Posterior vena cava (tissue), 2 donors: ENCODE measurements at regions not wholly inside any gene's neighbourhood (a gene's known extent, or its start where the extent isn't known, plus 50 kb on each side); places are given as distances from the start of the nearest gene placed in this dataset.
A peak's percentile ranks its signal among the peaks of the same experiment; 100 is the strongest.

ENCODE experiments used
- DNase-seq: peaks from one replicate; pipeline ENCODE4 v3.0.0-alpha.2; 2020; ENCODE audit warnings: low spot score
- intact Hi-C, 2 donors: fragments of 100-400 bp; cut with DNase I; formaldehyde crosslinking; loops; one replicate each; pipeline versions ENCODE4 v1.14.1 to v1.14.2; 2022 to 2023
- donor health status: DM: yes; HTN: yes; CAD: no.
- donor health status: DM: yes; HTN: yes; CAD: no.

- intact Hi-C loops, result no loop called here
Measured at GRCh38 chr5:167966979-167967378, 324.5 kb upstream of the WWC1 start.

DNA sequence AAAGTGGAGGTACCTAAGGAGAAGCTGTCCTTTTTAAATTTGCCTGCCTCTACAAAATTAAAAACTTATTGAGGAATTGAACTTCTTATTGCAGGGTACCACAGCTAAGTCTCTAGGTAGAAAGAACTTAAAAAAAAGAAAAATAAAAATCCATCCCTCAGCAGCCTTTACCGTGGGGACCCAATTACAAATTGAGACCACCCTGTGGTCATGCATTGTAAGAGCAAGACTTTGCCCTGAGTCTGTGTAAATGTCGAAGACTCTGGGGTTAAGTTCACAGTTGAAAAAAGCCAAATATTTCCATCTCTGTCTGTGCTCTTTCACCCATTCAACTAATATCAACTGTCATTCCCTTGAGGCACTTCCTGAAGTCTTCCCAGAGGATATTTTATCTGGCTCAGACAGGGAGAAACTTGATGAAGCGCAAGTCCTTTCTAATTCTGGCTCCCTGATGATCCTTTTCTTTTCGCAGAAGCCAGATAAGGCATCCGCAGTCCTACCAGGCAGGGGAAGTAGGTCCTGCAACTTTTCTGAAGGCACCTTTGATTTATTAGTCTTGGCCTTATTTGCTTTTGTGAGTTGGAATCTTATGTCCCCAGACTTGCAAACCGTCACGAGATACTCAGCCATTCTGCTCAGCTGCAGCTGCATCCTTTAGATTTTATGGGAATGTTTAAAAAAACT lies 323.8 kb upstream of the WWC1 start:
- no peak for DNase-seq
- intact Hi-C loops, result no loop called here

More at GRCh38 chr5:167966979-167967378, 324.5 kb upstream of the WWC1 start:
- DNase-seq, result no peak

DNA sequence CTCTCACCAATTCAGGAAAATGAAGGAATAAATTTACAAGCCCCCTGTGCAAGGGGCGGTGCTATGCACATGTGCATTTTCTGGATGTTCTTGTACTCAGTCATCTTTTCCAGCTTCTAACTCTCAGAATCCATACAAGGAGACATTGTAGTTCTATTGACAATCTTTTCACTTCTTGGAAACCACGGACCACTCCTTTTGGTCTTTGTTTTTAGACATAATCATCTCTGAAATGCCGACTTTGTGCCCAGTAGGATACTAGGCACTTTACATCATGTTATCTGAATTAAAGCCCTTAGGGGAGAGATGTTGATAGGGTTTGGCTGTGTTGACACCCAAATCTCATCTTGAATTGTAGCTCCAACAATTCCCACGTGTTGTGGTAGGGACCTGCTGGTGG lies 322.6 kb upstream of the WWC1 start:
- DNase-seq, result no peak
- intact Hi-C loops, result no loop called here

DNA sequence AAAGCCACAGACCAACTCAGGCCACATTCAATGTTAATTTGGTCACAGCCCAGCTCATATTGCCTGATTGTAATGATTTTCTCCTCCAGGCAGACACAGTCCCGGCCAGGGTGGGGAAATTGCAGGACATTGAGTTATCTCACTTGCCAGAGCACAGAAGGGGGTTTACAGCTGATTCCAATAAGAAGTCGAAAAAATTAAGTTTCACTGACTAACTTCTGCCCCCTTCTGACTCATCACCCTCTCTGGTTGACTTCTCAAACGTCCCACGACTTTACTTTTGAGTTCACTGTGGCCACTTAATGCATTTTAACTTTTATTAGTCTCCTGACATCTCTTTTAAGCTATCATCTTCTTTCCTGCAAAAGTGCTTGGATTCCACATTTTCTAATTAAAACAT lies 321.4 kb upstream of the WWC1 start:
- no peak for DNase-seq
- intact Hi-C loops, result no loop called here

DNA sequence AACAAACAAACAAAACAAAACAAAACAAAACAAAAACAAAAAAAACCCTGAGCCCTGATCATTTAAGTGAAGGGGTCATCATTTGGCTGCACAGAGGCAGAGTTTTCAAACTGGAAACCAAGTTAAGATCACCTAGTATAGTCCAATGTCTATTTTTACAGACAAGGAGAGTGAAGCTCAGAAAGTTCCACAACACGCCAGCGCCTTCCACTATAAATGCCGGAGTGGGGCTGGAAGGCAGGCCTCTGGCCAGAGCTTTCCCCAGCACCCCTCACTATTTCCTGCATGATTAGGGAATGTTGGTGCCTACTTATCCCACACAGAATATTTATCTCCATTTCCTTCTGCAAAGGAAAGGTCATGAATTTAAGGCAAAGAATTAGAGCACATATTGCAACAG lies 319.7 kb upstream of the WWC1 start:
- no peak for DNase-seq
- intact Hi-C loops, result no loop called here

DNA sequence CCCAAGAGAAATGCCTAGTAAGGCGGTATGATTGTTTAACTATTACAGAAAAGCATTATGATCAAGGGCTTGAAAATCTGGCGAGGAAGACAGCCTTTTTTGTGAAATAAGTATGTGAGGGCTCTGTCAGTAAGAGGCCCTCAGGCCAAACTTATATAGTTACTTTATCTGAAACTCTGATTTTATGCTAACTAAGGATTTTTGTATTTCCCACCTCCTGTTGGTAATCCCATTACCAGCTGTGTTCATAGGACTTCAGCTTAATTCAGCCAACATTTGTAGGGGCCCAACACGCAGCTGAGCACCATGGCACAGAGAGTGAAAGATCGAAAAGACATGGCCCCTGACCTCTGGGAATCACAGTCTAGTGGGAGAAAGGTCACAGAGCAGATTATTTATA lies 318.3 kb upstream of the WWC1 start:
- intact Hi-C loops, result no loop called here
- DNase-seq, result no peak

DNA sequence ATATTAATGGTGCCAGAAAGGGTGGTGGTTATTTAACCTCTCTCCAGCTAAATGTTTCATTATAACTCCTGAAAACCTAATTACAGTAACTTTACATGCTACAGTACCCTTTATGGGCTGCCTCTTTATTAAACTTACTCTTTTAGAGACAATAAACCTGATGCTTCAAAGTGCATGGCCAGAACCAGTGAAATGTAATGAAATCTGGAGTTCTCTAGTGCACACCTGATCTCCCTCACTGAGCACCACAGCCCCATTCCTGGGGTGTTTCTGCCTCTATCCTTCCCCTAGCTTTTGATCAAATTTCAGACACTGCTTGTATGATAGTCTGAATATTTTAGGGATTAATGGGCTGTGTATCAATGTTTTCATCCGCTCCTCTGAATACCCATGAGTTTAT lies 306.5 kb upstream of the WWC1 start:
- DNase-seq, result no peak
- intact Hi-C loops, result no loop called here

DNA sequence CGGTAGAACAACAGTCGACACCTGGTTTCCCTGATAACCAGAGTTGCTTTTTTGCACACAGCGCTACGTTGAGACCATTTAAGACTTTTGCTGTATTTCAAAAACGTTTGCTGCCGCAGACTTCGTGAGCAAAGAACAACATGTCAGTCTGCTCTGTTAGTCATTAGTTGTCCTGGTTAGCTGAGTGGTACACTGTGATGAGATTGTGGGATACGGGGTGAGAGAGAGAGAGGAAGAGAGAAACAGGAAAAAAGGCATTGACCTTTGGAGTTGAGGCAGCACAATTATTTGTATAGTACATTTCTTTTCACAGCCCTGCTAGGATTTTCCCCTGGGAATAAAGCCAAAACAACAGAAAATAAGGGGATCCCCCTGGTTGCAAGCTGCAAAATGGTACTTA lies 306.1 kb upstream of the WWC1 start:
- intact Hi-C loops, result no loop called here
- no peak for DNase-seq

DNA sequence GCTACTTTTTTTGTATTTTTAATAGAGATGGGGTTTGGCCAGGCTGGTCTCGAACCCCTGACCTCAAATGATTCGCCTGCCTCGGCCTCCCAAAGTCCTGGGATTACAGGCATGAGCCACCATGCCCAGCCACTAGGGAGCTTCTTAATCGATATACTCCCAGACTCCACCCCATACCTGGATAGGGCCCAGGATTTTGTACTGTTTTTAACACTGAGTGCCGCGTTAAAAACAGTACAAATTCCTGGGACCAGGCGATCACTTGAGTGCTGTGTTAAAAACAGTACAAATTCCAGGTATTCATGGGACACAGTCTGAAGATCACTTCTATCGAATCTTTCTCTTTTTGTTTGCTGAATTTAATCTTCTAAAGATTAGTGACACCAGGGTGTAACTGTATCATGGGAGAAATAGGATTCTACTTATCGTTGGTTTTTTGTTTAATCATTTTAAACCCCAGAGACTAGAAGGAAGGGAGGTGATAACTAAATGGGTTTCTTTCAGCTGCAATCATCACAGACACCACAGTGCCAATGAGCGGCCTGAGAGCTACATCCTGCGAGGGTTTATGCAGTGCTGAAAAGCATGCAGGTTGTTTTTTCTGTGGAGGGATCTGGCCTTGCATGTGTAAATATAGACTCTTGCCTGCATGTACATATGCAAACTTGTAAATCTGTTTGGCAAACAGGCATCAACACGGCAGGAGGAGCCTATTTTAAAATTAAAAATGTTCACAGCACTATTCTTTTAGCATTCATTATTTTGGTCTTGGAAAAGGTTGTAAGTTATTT lies 303.8 kb upstream of the WWC1 start:
- DNase-seq, result no peak
- intact Hi-C loops, result no loop called here

GRCh38 chr5:167992868-167993267 lies 298.6 kb upstream of the WWC1 start:
- DNase-seq, result peak; percentile 70
- intact Hi-C loops, result no loop called here

DNA sequence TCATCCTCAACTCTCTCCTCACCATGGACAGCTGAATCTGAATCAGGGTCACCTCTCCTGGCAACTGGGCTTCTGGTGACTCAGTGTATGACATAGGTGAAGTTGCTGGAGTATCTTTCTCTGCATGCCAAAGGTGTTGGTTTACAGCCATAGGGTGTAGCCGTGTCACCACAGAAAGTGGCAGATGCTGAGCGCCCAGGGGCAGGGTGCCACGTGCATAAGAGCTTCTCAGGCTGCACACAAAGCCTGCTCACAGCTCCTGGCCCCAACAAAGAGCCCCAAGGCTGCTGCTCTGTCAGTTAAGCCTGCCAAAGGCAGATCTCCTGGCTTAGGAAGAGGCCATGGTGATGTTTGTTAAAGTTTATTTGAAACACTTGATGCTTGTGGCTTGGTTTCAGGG lies 297.7 kb upstream of the WWC1 start:
- DNase-seq, result peak; percentile 67
- intact Hi-C loops, result no loop called here

DNA sequence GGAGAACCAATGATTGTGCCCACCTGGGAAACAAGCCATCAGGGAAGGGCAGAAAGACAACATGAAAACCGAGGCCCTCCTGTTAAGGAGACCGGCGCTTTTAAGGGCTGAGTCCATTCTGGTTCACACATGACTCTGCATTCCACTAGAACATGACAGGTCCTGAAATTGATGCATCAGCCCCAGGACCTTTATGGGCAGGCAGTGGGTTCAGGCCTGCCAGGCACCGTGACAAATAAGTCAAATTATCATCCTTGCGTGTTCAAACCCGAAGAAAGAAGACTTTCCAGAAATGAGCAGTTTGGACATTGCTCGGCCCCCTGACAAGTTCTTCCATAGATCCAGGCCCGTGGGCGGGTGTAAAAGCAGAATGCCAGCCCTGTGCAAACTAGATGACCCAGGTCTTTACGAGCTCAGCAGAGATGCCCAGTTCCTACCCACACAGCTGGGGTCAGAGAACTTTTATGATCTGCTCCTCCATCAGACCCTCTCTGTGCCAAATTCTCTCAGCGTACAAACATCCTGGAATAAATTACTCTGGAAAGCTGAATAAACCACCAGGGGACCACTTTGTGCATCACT lies 295.5 kb upstream of the WWC1 start:
- intact Hi-C loops, result no loop called here
- no peak for DNase-seq

DNA sequence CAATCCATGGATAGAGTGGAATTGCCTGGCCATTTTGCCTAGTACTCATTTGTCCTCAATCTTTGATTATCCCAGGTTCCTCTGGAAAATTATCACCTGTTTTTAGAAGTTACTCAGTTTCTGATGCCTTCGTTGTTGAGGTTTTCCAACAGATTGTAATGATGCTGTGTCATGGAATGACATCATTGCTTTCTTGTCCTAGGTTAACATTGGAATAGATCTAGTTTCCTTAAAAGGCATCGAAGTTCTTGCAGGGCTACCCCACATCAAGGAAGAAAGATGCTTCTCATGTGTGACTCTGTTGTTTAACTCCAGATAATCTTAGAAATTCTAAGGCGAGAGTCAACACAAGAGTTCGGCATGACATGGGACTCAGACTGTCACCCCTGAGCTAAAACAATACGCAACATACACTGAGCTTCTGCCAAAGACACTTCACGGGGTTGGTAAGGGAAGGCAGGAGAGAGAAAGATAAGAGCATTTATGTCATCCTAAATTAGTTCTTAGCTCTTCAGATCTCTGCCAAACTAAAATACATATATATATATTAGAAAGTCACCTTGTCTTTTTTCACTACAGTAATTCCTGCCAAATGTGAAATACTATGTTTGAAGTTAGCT lies 293.2 kb upstream of the WWC1 start:
- intact Hi-C loops, result no loop called here
- DNase-seq, result no peak

GRCh38 chr5:167999182-167999581 lies 292.3 kb upstream of the WWC1 start:
- no peak for DNase-seq
- intact Hi-C loops, result no loop called here

- intact Hi-C loops, result no loop called here
- no peak for DNase-seq
Measured at GRCh38 chr5:168001318-168001717, 290.1 kb upstream of the WWC1 start.

- intact Hi-C loops, result no loop called here
- no peak for DNase-seq
Measured at GRCh38 chr5:168002116-168002515, 289.3 kb upstream of the WWC1 start.

GRCh38 chr5:168005093-168005492 lies 286.4 kb upstream of the WWC1 start:
- no peak for DNase-seq
- intact Hi-C loops, result no loop called here

- intact Hi-C loops, result no loop called here
- DNase-seq, result no peak
Measured at GRCh38 chr5:168005936-168006335, 285.5 kb upstream of the WWC1 start.

DNA sequence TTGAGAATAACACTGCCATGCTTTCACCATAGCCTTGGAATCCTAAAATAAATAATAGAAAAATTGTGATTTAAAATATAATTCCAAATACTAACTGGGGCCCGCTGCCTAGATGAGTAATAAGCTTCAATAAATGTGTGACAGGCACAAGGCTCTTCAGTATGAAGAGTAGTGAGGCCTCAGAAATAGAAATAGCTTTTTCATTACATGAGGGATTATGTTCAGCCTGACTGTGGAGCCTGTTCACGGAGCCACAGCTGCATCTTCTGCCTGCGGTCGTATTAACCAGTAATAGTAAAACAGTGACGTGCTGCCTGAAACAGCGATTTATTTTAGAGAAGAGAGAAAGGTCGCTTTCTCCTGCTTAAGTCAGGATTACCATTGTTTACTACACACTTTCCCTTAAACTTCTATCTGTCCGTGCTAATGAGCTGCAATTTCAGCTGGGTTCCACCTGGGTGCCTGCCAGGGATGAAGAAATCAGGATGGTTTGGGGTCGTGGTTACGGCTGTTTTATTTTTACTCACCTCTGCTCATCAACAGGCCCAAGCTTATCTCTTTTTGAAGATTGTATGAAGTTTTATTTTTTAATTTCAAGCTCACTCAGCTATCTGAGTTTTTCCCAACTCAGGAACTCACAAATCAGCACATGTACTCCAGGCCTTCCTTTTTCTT lies 284.9 kb upstream of the WWC1 start:
- no peak for DNase-seq
- intact Hi-C loops, result no loop called here

DNA sequence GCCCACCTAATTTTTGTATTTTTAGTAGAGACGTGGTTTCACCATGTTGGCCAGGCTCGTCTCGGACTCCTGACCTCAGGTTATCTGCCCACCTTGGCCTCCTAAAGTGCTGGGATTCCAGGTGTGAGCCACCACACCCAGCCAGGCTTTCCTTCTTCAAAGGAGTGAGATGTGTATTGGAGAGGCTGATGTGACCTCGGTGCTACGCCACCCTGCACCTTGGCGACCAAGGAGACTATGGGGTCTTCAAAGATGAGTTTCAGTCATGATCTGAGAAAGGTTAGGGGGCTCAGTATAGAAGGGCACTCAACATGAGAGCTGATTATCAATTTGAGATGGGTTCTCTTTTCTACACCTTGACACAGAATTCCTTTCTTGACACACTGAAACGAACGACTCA lies 284.2 kb upstream of the WWC1 start:
- intact Hi-C loops, result no loop called here
- DNase-seq, result no peak
